BJ (cell line): ENCODE measurements at regions not wholly inside any gene's neighbourhood (a gene's known extent, or its start where the extent isn't known, plus 50 kb on each side); places are given as distances from the start of the nearest gene placed in this dataset.

Experiments
- CTCF ChIA-PET: fragments of 350-600 bp; formaldehyde crosslinking; extraction: SDS; loops from one replicate; lab custom pipeline; 2021; ENCODE audit warnings: antibody characterized with exemption, inconsistent platforms; lab: Yijun Ruan, JAX
- POLR2A ChIA-PET: fragments of 300-600 bp; sonication (Branson Sonifier 250); formaldehyde crosslinking; extraction: SDS; loops from one replicate; lab custom pipeline; 2021; ENCODE audit warnings: antibody characterized with exemption; lab: Charles Lee
- DNase-seq: peaks from one replicate; pipeline ENCODE4 v3.0.0-alpha.2; 2011; ENCODE audit warnings: low read depth
- H3K27me3 ChIP-seq: 2 replicates; pipeline ENCODE4 v1.6.0; 2011; ENCODE audit warnings: low read length; ENCODE audit not compliant: control insufficient read depth, insufficient read depth
- H3K36me3 ChIP-seq: 2 replicates; pipeline ENCODE4 v1.5.1; 2011; ENCODE audit warnings: low read length; ENCODE audit not compliant: control insufficient read depth, insufficient read depth
- H3K4me3 ChIP-seq: 2 replicates; pipeline ENCODE4 v1.5.1; 2011; ENCODE audit warnings: low read depth, mild to moderate bottlenecking, control low read depth, low read length
- TF ChIP-seq, protein P1 (sequence below): IDR thresholded peaks from 2 replicates; pipeline ENCODE4 v1.5.1; 2011; ENCODE audit warnings: low read depth, mild to moderate bottlenecking, control low read depth, inconsistent platforms, low read length, moderate library complexity; ENCODE audit not compliant: insufficient read depth

DNA sequence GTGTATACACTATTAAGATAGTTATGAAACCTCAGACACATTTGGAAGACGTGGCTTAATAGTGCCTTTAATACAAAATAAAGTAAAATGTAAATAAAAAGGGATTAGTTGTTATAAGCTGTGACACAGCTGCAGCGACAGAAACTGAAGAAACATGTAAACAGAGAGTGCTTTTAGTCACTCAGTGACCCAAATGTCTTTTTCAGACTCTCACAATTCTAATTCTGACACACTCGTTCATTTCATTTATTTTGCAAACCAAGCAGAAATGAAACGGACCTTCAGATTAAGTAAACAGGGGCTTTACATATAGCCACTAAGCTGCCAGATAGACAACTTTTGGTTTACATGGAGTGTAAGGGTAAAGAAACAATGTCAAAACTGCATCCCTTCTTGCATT, 181.0 kb upstream of the ETAA1 start:
- ChIA-PET POLR2A (no interaction called here), CTCF (no interaction called here)
- no peak overlapping the region for H3K4me3 ChIP-seq
- H3K36me3 ChIP-seq: no peaks in the 10 kb centered on the region
- H3K27me3 ChIP-seq: no peaks in the 10 kb centered on the region
- TF ChIP-seq, protein P1, sequence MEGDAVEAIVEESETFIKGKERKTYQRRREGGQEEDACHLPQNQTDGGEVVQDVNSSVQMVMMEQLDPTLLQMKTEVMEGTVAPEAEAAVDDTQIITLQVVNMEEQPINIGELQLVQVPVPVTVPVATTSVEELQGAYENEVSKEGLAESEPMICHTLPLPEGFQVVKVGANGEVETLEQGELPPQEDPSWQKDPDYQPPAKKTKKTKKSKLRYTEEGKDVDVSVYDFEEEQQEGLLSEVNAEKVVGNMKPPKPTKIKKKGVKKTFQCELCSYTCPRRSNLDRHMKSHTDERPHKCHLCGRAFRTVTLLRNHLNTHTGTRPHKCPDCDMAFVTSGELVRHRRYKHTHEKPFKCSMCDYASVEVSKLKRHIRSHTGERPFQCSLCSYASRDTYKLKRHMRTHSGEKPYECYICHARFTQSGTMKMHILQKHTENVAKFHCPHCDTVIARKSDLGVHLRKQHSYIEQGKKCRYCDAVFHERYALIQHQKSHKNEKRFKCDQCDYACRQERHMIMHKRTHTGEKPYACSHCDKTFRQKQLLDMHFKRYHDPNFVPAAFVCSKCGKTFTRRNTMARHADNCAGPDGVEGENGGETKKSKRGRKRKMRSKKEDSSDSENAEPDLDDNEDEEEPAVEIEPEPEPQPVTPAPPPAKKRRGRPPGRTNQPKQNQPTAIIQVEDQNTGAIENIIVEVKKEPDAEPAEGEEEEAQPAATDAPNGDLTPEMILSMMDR: no peak
- DNase-seq: no peak

DNA sequence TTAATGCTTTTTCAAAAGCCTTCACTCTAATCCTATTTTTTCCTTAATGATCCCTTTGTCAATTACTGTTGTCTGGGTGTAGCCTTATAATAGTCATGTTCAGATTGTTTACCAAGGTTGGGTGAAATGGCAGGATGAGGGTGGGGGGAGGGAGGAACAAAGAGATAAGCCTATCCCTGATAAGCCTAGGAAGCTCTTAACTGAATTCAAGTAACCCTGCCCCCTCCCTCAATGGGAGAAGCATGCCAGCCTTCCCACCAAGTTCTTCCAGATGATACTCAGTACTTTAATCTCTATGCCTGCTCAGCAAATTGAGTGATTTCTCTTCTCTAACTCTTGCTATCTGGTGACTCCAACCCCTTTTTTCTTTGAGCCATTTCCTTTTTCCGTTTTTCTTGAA, 180.3 kb upstream of the ETAA1 start:
- Histone ChIP-seq H3K27me3 (no peaks in the 10 kb centered on the region), H3K4me3 (no peak overlapping the region), H3K36me3 (no peaks in the 10 kb centered on the region)
- POLR2A ChIA-PET: no interaction called here
- no peak for DNase-seq
- TF ChIP-seq, protein P1: no peak
- CTCF ChIA-PET: interaction anchor here (1.0 kb wide), 1 partner anchor 13 kb away, joined by 3 read pairs; no protein-coding TSS in a partner anchor

DNA sequence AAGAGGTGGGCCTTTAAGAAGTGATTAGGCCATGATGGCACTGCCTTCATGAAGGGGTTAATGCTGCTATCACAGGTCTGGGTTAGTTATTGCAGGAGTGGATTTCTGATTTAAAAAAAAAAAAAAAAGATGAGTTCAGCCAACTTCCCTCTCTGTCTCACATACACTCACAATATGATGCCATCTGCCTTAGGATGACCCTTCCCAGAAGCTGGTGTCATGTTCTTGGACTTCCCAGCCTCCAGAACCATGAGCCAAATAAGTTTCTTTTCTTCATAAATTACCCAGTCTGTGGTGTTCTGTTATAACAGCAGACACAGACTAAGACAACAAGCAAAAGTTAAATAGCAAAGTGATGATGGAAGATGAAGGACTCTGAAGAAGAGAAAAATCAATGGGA, 179.7 kb upstream of the ETAA1 start:
- TF ChIP-seq, protein P1: no peak
- H3K4me3 ChIP-seq: no peak overlapping the region
- no peaks in the 10 kb centered on the region for H3K27me3 ChIP-seq
- H3K36me3 ChIP-seq: no peaks in the 10 kb centered on the region
- DNase-seq: no peak
- ChIA-PET POLR2A (no interaction called here), CTCF (interaction anchor here (1.0 kb wide), 1 partner anchor 13 kb away, joined by 3 read pairs; no protein-coding TSS in a partner anchor)

DNA sequence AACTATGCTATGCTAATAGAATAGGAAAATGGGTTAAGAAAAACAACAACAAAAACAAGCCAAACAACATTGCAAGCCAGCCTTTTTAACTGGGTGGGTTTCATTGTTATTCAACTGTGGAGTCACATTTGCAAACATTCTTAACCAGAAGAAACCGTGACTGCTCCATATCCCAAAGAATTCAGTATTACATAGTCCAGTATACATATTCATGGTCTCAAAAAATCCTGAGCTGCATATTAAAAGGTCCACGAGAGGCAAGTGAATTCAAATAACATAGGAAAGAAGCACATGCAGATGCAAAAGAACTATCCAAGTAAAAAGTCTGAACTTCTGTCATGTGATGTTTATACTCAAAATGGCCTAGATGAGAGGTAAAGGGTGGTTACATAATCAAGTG, 179.1 kb upstream of the ETAA1 start:
- no peak overlapping the region for H3K4me3 ChIP-seq
- POLR2A ChIA-PET: no interaction called here
- CTCF ChIA-PET: interaction anchor here (1.0 kb wide), 1 partner anchor 280 kb away, joined by 3 read pairs; no protein-coding TSS in a partner anchor
- TF ChIP-seq, protein P1: no peak
- no peaks in the 10 kb centered on the region for H3K27me3 ChIP-seq
- no peak for DNase-seq
- H3K36me3 ChIP-seq: no peaks in the 10 kb centered on the region

DNA sequence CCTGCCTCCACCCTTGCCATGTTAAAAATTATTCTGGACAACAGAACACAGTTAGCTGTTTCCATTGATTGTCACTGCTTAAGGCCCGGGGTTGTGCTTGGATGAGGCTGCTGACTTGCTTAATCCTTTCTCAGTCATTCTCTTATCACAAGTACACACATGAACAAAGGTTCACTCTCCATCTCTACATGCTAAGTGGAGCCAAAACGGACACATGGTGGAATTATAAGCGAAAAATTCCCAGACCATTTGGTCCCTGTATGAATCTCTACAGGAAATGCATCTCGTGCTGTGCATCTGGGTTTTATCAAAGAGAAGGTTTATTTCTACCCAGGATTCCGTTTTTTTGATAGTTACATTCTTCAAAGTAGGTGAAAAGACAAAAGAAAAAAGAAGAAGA, 177.5 kb upstream of the ETAA1 start:
- Histone ChIP-seq H3K36me3 (no peaks in the 10 kb centered on the region), H3K27me3 (no peaks in the 10 kb centered on the region), H3K4me3 (no peak overlapping the region)
- DNase-seq: no peak
- ChIA-PET CTCF (no interaction called here), POLR2A (no interaction called here)
- TF ChIP-seq, protein P1: no peak
